Middle frontal gyrus (tissue), 1 donor: ENCODE measurements at regions not wholly inside any gene's neighbourhood (a gene's known extent, or its start where the extent isn't known, plus 50 kb on each side); places are given as distances from the start of the nearest gene placed in this dataset.

Source experiments
- DNase-seq: peaks from one replicate; pipeline ENCODE4 v3.0.0-alpha.2; 2015; ENCODE audit warnings: low spot score; ENCODE audit errors: extremely low spot score

DNA sequence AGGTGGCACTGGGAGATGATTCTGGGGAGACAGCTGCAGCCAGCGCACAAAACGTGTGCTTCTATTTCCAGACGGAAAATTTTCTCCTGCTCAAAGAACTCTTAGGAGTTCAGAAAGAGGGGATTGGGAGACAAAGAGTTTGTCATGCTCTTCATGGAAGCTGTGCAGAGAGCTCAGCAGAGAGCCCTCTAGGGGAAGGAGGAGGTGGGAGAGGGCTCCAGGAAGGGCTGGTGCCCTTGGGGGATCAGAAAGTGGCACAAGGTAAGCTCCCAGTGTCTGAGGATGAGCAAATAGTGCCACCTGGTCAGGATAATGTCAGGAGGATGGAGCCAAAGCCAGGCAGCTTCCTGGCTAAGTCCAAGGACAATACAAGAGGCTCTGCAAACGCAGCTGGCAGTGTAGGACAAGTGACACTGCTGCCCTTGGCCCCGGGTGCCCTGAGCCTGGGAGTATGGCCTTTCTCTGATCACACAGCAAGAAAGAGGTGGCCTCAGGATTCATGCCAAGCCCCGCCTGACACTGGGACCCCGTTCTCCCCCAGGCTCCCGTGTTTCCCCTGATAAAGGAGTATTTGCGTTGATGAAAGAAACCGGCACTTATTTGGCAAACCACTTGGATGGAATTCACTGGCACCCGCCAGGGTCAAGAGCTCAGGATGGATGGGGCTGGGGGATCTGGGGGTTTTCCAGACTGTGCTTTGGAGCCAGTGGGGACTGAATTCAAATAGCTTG lies 254.0 kb downstream of the PTPRU start:
- no peak for DNase-seq

- no peak for DNase-seq
Measured at GRCh38 chr1:29489471-29489870, 253.1 kb downstream of the PTPRU start.

DNA sequence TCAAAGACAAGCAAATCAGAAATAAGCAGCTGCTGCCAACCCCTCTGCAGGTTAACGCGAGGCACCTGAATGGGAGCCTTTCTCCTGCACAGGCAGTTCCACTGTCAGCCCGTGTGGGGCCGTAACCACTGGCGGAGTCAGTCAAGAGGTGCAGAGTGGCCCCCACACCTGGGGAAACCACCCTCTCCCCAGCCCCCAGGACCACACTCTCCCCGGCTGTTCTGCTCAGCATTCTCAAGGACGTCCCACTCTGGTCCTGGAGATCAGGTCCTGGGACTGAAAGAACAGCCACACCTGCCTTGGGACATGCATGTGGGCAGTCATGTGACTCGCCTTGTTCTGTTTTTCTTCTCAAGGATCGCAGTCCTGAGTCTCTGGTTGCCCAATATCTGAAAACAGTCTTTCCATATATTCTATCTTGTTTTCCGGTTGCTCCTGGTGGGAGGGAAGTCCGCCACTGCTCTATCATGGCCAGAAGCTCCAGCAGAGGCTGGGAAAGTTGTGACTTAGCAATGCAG lies 252.5 kb downstream of the PTPRU start:
- DNase-seq, result no peak

- DNase-seq, result no peak
Measured at GRCh38 chr1:29488086-29488793, 251.9 kb downstream of the PTPRU start.

- no peak for DNase-seq
Measured at GRCh38 chr1:29487291-29487690, 251.0 kb downstream of the PTPRU start.

DNA sequence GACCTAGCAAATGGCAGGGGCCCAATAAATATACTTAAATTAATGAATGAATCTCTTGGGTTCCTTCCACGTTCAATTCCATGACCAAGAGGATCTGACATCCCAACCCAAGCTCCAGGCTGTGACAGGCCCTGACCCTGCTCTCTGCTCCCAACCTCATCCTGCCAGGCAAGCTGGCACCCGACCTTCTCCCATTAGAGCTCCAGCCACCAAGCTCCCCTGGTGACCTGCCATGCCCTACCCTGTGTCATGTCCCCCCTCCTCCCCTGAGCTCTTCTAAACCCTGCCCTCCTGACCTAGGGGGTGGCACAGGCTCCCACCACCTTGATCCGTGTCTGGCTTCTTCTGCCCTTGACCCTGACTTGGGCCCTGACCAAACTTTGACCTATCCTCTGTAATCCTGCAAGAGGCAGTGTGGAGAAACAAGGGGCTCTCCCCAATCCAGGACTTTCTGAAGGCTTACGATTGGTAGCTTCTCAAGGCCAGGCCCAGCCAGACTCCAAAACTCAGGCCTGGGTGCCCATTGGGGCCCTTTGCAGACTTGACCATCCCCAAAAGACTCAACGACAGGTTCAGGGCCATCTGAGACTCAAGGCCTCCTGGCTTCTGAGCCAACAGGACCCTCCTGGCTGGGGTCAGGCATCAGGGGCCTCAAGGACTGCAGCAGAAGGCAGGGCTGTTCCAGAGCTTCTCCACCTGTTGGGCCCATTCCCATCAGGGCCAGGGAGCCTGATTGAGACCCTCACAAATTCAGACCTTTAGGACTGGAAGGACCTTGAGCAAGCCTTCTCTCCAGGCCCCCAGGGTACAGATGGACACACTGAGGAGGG lies 249.0 kb downstream of the PTPRU start:
- no peak for DNase-seq

- no peak for DNase-seq
Measured at GRCh38 chr1:29482991-29483390, 246.7 kb downstream of the PTPRU start.

GRCh38 chr1:29482064-29482463 lies 245.7 kb downstream of the PTPRU start:
- no peak for DNase-seq

GRCh38 chr1:29481031-29481430 lies 244.7 kb downstream of the PTPRU start:
- no peak for DNase-seq

- DNase-seq, result no peak
Measured at GRCh38 chr1:29478879-29479278, 242.6 kb downstream of the PTPRU start.

- no peak for DNase-seq
Measured at GRCh38 chr1:29478151-29478791, 241.9 kb downstream of the PTPRU start.

- no peak for DNase-seq
Measured at GRCh38 chr1:29475326-29475725, 239.0 kb downstream of the PTPRU start.

- DNase-seq, result no peak
Measured at GRCh38 chr1:29474274-29475244, 238.2 kb downstream of the PTPRU start.

DNA sequence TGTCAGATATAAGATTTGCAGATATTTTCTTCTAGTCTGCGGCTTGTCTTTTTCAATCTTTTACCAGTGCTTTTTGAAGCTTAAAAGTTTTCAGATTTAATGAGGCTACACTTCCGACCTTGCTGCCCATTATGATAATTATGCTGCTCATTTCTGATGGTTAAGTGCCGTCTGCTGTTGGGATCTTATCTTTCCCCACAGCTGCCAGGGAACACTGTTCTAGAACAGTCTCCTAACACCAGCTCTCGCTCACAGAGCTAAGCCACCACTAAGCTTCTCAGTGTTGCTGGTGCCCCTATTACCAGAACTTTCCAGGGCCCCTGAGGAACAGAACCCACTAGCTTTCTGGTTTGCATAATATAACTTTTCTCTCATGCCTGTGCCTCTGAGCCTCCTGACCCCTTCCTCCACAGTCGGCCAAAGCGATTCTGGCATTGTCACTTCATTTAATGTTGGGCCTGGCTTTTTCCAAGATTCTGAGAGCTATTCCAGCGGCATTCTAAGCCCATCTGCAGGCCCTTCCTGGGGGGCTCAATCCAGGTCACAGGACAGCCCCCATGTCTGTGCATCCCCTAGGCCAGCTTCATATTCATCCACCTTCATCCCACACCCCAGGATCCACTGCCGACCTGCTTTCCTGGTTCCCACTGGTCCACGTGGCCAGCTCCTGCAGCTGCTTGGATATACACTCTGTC lies 237.0 kb downstream of the PTPRU start:
- DNase-seq, result no peak

GRCh38 chr1:29471487-29472313 lies 235.4 kb downstream of the PTPRU start:
- no peak for DNase-seq

DNA sequence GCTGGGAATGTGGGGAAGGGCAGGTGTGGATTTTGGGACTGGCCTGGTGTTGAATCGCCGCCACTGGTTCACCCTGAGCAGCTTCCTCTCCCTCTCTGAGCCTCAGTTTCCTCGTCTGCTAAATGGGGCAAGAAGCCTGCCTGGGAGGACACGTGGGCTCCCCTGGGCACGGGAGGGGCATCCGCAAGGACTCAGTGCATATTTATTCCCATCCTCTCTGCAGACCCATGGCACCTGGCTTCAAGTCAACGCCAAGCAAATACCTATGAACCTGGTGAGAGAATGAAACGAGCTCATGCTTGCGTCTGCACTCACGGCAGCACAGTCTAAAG lies 234.4 kb downstream of the PTPRU start:
- no peak for DNase-seq

- no peak for DNase-seq
Measured at GRCh38 chr1:29470087-29470787, 233.9 kb downstream of the PTPRU start.

DNA sequence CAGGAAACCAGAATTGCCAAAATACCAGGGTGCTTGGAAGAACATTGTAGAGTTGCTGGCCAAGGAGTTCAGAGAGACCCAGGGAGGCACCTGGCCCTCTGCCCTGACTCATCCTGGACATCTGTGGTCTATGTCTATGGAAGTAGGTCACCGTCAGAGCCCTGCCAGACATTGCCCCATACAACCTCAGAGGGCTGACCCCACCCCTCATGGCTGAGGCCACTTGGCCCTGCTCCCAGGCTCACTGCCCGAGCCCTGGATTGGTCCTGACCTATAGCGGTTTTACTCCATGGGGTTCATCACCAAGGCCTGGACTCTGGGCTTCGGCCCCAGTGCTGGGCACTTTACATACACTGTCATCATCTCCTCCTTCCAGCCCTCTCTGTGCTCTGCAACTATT lies 233.1 kb downstream of the PTPRU start:
- DNase-seq, result no peak
